Left forelimb (tissue), 1 donor: ENCODE measurements at regions not wholly inside any gene's neighbourhood (a gene's known extent, or its start where the extent isn't known, plus 50 kb on each side); places are given as distances from the start of the nearest gene placed in this dataset.

Source experiments
- DNase-seq: peaks from one replicate; pipeline ENCODE4 v3.0.0-alpha.2; 2018; ENCODE audit warnings: low spot score

- no peak for DNase-seq
Observed at GRCh38 chr2:195051401-195051800, 605.6 kb upstream of the SLC39A10 start.

- DNase-seq, result no peak
Observed at GRCh38 chr2:195049372-195050031, 607.5 kb upstream of the SLC39A10 start.

GRCh38 chr2:195047955-195048354 is 609.1 kb upstream of the SLC39A10 start:
- DNase-seq, result no peak

- no peak for DNase-seq
Observed at GRCh38 chr2:195044801-195045200, 612.2 kb upstream of the SLC39A10 start.

- DNase-seq, result no peak
Observed at GRCh38 chr2:195038153-195038552, 618.9 kb upstream of the SLC39A10 start.

GRCh38 chr2:195037045-195037444 is 620.0 kb upstream of the SLC39A10 start:
- no peak for DNase-seq

GRCh38 chr2:195031411-195031810 is 625.6 kb upstream of the SLC39A10 start:
- DNase-seq, result no peak

- no peak for DNase-seq
Observed at GRCh38 chr2:195029804-195030654, 627.0 kb upstream of the SLC39A10 start.

- no peak for DNase-seq
Observed at GRCh38 chr2:195027947-195028346, 629.1 kb upstream of the SLC39A10 start.

GRCh38 chr2:195026261-195026660 is 630.8 kb upstream of the SLC39A10 start:
- no peak for DNase-seq

- DNase-seq, result no peak
Observed at GRCh38 chr2:195022508-195022830, 634.6 kb upstream of the SLC39A10 start.

- no peak for DNase-seq
Observed at GRCh38 chr2:195021711-195022507, 635.1 kb upstream of the SLC39A10 start.

- no peak for DNase-seq
Observed at GRCh38 chr2:195018462-195018861, 638.6 kb upstream of the SLC39A10 start.

GRCh38 chr2:195017890-195018289 is 639.1 kb upstream of the SLC39A10 start:
- no peak for DNase-seq

GRCh38 chr2:195016841-195017240 is 640.2 kb upstream of the SLC39A10 start:
- no peak for DNase-seq

GRCh38 chr2:195009202-195009601 is 647.8 kb upstream of the SLC39A10 start:
- DNase-seq, result no peak

- DNase-seq, result no peak
Observed at GRCh38 chr2:195006856-195007255, 650.2 kb upstream of the SLC39A10 start.

GRCh38 chr2:195003881-195004471 is 653.0 kb upstream of the SLC39A10 start:
- DNase-seq, result no peak

- no peak for DNase-seq
Observed at GRCh38 chr2:195001924-195002323, 655.1 kb upstream of the SLC39A10 start.

- no peak for DNase-seq
Observed at GRCh38 chr2:194999771-195000170, 657.3 kb upstream of the SLC39A10 start.

GRCh38 chr2:194992648-194993047 is 664.4 kb upstream of the SLC39A10 start:
- no peak for DNase-seq

- DNase-seq, result no peak
Observed at GRCh38 chr2:194985258-194985657, 671.8 kb upstream of the SLC39A10 start.
